GM12801 (cell line): ENCODE measurements at regions not wholly inside any gene's neighbourhood (a gene's known extent, or its start where the extent isn't known, plus 50 kb on each side); places are given as distances from the start of the nearest gene placed in this dataset.

Experiments
- TF ChIP-seq, protein P1 (sequence below): IDR thresholded peaks from one replicate; pipeline ENCODE4 v1.5.1; 2011; ENCODE audit warnings: control low read depth; ENCODE audit not compliant: insufficient read length; ENCODE audit errors: extremely low read depth

GRCh38 chr17:77479372-77480198 is 338.8 kb downstream of the SEC14L1 start:
- TF ChIP-seq, protein P1, sequence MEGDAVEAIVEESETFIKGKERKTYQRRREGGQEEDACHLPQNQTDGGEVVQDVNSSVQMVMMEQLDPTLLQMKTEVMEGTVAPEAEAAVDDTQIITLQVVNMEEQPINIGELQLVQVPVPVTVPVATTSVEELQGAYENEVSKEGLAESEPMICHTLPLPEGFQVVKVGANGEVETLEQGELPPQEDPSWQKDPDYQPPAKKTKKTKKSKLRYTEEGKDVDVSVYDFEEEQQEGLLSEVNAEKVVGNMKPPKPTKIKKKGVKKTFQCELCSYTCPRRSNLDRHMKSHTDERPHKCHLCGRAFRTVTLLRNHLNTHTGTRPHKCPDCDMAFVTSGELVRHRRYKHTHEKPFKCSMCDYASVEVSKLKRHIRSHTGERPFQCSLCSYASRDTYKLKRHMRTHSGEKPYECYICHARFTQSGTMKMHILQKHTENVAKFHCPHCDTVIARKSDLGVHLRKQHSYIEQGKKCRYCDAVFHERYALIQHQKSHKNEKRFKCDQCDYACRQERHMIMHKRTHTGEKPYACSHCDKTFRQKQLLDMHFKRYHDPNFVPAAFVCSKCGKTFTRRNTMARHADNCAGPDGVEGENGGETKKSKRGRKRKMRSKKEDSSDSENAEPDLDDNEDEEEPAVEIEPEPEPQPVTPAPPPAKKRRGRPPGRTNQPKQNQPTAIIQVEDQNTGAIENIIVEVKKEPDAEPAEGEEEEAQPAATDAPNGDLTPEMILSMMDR: no peak

DNA sequence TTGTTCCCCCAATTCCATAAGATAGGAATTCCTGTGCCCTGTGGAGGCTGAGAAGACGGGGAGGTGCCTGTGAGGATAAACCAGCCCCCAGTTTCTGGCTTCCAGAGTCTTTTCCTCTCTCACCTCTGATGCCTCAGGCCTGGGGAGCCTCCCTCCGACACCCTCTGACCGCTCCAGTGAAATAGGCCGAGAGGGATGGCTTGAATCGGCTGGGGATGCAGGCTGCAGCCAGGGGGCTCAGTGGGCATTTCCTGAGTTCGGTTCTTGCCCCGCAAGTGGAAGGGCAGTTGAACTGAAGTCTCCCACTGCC is 339.4 kb downstream of the SEC14L1 start:
- TF ChIP-seq, protein P1: no peak

GRCh38 chr17:77480509-77481215 is 339.9 kb downstream of the SEC14L1 start:
- TF ChIP-seq, protein P1: no peak

GRCh38 chr17:77481476-77482374 is 341.0 kb downstream of the SEC14L1 start:
- TF ChIP-seq, protein P1: no peak

GRCh38 chr17:77482375-77483127 is 341.8 kb downstream of the SEC14L1 start:
- TF ChIP-seq, protein P1: no peak

GRCh38 chr17:77483128-77483598 is 342.4 kb downstream of the SEC14L1 start:
- TF ChIP-seq, protein P1: no peak
